ENCODE measurements at regions not wholly inside any gene's neighbourhood (a gene's known extent, or its start where the extent isn't known, plus 50 kb on each side); places are given as distances from the start of the nearest gene placed in this dataset.

DNA sequence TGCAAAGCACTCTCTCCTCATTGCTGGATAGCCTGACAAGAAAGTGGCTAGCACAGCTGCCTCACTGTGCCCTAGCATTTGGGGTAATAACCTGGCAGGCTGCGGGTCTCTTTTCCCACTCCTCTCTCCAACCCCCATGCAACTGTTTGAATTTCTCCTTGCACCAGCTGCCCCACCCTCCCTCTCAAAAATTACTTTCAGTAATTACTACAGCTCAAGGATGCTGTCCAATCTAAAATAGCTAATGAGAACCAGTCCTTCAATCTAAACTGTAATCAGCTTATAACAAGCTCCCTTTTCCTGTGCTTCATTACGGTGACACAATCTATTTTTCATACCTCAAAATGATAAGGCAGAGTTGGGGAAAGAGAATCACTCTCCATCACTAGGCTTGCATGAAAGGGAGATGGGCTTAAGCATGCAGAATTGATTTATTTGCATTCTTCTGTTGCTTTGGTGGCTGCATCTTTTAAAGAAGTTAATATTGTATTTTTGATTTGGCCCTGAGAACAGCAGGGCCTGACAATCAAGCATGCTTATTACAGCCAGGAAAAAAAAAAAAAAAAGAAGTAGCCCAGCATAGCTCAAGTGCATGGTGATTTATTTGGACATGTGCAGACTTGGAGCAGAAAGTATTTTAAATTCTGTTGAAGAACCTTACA, 881.8 kb downstream of the SLC4A3 start:
- TF ChIP-seq, protein P1, sequence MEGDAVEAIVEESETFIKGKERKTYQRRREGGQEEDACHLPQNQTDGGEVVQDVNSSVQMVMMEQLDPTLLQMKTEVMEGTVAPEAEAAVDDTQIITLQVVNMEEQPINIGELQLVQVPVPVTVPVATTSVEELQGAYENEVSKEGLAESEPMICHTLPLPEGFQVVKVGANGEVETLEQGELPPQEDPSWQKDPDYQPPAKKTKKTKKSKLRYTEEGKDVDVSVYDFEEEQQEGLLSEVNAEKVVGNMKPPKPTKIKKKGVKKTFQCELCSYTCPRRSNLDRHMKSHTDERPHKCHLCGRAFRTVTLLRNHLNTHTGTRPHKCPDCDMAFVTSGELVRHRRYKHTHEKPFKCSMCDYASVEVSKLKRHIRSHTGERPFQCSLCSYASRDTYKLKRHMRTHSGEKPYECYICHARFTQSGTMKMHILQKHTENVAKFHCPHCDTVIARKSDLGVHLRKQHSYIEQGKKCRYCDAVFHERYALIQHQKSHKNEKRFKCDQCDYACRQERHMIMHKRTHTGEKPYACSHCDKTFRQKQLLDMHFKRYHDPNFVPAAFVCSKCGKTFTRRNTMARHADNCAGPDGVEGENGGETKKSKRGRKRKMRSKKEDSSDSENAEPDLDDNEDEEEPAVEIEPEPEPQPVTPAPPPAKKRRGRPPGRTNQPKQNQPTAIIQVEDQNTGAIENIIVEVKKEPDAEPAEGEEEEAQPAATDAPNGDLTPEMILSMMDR (IDR thresholded peaks at IDR 0.05), result no peak
- TF ChIP-seq POLR2A (IDR thresholded peaks at IDR 0.05), result no peak
- TF ChIP-seq POLR2AphosphoS5 (IDR thresholded peaks at IDR 0.05; ENCODE audit: insufficient read depth in 1 of 2, low read depth in 1 of 2), result no peak
